Neural cell (in vitro differentiated cells): ENCODE measurements at regions not wholly inside any gene's neighbourhood (a gene's known extent, or its start where the extent isn't known, plus 50 kb on each side); places are given as distances from the start of the nearest gene placed in this dataset.

ENCODE experiments used
- CTCF ChIP-seq: fragments of 450-650 bp; IDR thresholded peaks from 2 replicates; pipeline ENCODE4 v1.5.1; 2014; ENCODE audit warnings: antibody characterized with exemption, mild to moderate bottlenecking, moderate library complexity; ENCODE audit not compliant: poor library complexity, severe bottlenecking
- EP300 ChIP-seq: fragments of 450-650 bp; conservative IDR thresholded peaks from 2 replicates; pipeline ENCODE4 v1.6.1; 2014; ENCODE audit warnings: antibody characterized with exemption, mild to moderate bottlenecking, moderate library complexity; ENCODE audit not compliant: poor library complexity, severe bottlenecking
- EZH2 ChIP-seq: fragments of 200-600, 300-800 bp; shearing (Covaris generic), sonication (generic); IDR thresholded peaks from 2 replicates; pipeline ENCODE4 v1.6.1; 2014; ENCODE audit warnings: antibody characterized with exemption, low read length, borderline replicate concordance, mild to moderate bottlenecking; ENCODE audit not compliant: insufficient read depth, poor library complexity, severe bottlenecking
- MXI1 ChIP-seq: fragments of 450-650 bp; conservative IDR thresholded peaks from 2 replicates; pipeline ENCODE4 v1.6.1; 2014; ENCODE audit warnings: antibody characterized with exemption, mild to moderate bottlenecking; ENCODE audit not compliant: poor library complexity, severe bottlenecking
- POLR2AphosphoS5 ChIP-seq: IDR thresholded peaks from 2 replicates; pipeline ENCODE4 v1.6.1; 2012
- RAD21 ChIP-seq: fragments of 450-650 bp; conservative IDR thresholded peaks from 2 replicates; pipeline ENCODE4 v1.6.1; 2014; ENCODE audit warnings: antibody characterized with exemption, mild to moderate bottlenecking, moderate library complexity
- SMC3 ChIP-seq: fragments of 450-650 bp; conservative IDR thresholded peaks from 2 replicates; pipeline ENCODE4 v1.6.1; 2014; ENCODE audit warnings: antibody characterized with exemption, mild to moderate bottlenecking, moderate library complexity; ENCODE audit not compliant: poor library complexity
- TAF1 ChIP-seq: IDR thresholded peaks from 2 replicates; pipeline ENCODE4 v1.6.1; 2012; ENCODE audit warnings: low read depth

GRCh38 chr9:2385746-2386145 lies 235.8 kb upstream of the VLDLR start:
- TF ChIP-seq CTCF: no peak
- TF ChIP-seq SMC3: no peak
- TF ChIP-seq RAD21: no peak
- no peak for TF ChIP-seq POLR2AphosphoS5
- TF ChIP-seq EZH2: no peak
- no peak for TF ChIP-seq TAF1
- no peak for TF ChIP-seq EP300
- TF ChIP-seq MXI1: no peak
